Mucosa of descending colon (tissue), 3 donors: ENCODE measurements at regions not wholly inside any gene's neighbourhood (a gene's known extent, or its start where the extent isn't known, plus 50 kb on each side); places are given as distances from the start of the nearest gene placed in this dataset.

Experiments used
- ATAC-seq: fragments of 200-7000 bp; cut with Tn5 transposase; one replicate; pipeline ENCODE4 v1.9.1; 2020; ENCODE audit warnings: mild to moderate bottlenecking, moderate library complexity
- DNase-seq, 3 donors: peaks; one replicate each; pipeline ENCODE4 v3.0.0-alpha.2; 2020
- H3K36me3 ChIP-seq: fragments of 200-600 bp; one replicate; pipeline ENCODE4 v1.8.0; 2021; ENCODE audit warnings: low read depth, mild to moderate bottlenecking
- H3K4me1 ChIP-seq: fragments of 200-600 bp; one replicate; pipeline ENCODE4 v1.8.0; 2021; ENCODE audit warnings: low read depth, mild to moderate bottlenecking
- H3K4me3 ChIP-seq: fragments of 200-600 bp; one replicate; pipeline ENCODE4 v1.8.0; 2021; ENCODE audit warnings: mild to moderate bottlenecking
- H3K9me3 ChIP-seq: fragments of 200-600 bp; one replicate; pipeline ENCODE4 v1.8.0; 2021; ENCODE audit warnings: mild to moderate bottlenecking
- intact Hi-C, 2 donors: fragments of 100-400 bp; cut with DNase I in 1 of 2; cut with micrococcal nuclease in 1 of 2; formaldehyde crosslinking; loops; one replicate each; pipeline versions ENCODE4 v1.11.0 to v1.11.1; 2022; cut with DNase I, micrococcal nuclease
- TF ChIP-seq, protein P1 (sequence below): fragments of 200-600 bp; IDR thresholded peaks from one replicate; pipeline ENCODE4 v1.8.0; 2022; ENCODE audit warnings: antibody characterized with exemption, mild to moderate bottlenecking
- donor health status: DM: no; HTN: no; CAD: no; lungs with moderate emphysema.
- donor health status: DM: no; HTN: no; CAD: no.
- donor health status: DM: no; HTN: yes; CAD: no.

- DNase-seq (no peak), ATAC-seq (peak; percentile 43)
- Histone ChIP-seq H3K4me1 (no peaks in the 10 kb centered on the region), H3K4me3 (no peak overlapping the region), H3K36me3 (no peaks in the 10 kb centered on the region), H3K9me3 (no peaks in the 10 kb centered on the region)
- intact Hi-C loops: no loop called here
- TF ChIP-seq, protein P1, sequence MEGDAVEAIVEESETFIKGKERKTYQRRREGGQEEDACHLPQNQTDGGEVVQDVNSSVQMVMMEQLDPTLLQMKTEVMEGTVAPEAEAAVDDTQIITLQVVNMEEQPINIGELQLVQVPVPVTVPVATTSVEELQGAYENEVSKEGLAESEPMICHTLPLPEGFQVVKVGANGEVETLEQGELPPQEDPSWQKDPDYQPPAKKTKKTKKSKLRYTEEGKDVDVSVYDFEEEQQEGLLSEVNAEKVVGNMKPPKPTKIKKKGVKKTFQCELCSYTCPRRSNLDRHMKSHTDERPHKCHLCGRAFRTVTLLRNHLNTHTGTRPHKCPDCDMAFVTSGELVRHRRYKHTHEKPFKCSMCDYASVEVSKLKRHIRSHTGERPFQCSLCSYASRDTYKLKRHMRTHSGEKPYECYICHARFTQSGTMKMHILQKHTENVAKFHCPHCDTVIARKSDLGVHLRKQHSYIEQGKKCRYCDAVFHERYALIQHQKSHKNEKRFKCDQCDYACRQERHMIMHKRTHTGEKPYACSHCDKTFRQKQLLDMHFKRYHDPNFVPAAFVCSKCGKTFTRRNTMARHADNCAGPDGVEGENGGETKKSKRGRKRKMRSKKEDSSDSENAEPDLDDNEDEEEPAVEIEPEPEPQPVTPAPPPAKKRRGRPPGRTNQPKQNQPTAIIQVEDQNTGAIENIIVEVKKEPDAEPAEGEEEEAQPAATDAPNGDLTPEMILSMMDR: no peak
These were observed 2266.1 kb downstream of the PCDH7 start for GRCh38 chr4:32986236-32986635.

DNA sequence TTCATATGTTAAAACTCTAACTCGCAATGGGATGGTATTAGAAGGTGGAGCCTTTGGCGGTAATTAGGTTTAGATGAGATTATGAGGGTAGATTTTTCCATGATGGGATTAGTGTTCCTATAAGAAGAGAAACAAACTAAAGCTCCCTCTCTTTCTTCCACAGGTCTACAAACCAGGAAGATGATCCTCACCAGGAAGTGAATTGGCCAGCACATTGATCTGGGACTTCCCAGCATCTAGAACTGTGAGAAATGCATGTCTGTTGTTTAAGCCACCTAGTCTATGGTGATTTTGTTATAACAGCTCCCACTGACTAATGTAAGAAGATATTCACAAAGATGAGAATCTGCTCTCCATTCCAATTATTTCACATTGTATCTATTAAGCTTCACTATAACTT is 2266.9 kb downstream of the PCDH7 start:
- intact Hi-C loops: no loop called here

DNA sequence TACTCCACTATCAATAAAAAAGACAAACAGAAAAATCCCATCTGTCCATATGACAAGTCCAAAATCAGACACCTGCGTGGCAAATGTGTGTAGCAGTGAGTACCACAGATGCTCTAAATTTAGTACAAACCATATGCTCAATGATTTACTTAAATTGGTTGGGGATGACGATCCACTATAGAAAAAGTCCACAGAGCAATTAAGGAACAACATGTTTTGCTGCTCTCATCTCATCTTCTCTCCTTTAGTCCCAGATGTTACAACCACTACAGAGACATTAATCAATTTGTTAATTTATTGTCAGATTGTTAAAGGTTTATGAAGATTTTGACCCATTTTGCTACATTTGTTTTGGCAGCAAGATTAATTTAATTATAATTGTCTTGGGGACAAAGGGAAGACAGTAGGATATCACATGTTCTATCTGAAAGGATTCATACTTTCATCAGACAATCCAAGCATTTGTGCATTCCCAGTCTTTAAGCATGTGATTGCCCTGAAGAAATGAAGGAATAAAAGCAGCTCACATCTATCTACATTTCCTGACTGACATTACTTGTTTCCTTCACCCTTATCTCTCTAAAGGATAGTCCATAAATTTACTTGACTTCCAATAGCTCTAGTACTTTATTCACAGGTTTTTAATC is 2268.1 kb downstream of the PCDH7 start:
- no peak overlapping the region for H3K4me3 ChIP-seq
- TF ChIP-seq, protein P1: no peak
- H3K4me1 ChIP-seq: no peaks in the 10 kb centered on the region
- no peaks in the 10 kb centered on the region for H3K9me3 ChIP-seq
- intact Hi-C loops: no loop called here
- DNase-seq: no peak
- no peaks in the 10 kb centered on the region for H3K36me3 ChIP-seq
- ATAC-seq: no peak

More for the DNA sequence above, 2266.9 kb downstream of the PCDH7 start:
- no peak overlapping the region for H3K4me3 ChIP-seq
- peak; percentile 51 for ATAC-seq
- H3K9me3 ChIP-seq: no peaks in the 10 kb centered on the region
- DNase-seq: no peak
- H3K36me3 ChIP-seq: no peaks in the 10 kb centered on the region
- no peaks in the 10 kb centered on the region for H3K4me1 ChIP-seq
- TF ChIP-seq, protein P1: no peak

DNA sequence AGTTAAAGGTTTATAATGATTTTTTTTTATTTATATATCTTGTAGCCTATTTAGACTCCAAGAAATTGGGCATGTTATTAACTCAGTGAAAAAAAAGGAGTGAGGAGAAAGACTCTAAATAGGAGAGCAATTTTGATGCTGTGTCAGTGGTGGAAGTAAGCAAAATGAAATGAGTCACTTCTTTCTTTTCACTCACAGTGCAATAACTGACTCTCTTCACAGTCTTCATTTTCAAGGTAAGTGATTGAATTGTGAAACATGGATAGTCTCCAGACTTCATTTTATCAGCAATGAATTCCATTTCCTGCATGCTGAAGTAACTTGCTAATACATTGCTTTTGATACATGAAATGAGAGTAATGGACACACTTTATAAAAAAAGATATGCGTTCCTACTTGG is 2271.5 kb downstream of the PCDH7 start:
- no peak for DNase-seq
- peaks cover 7% of the 10 kb centered on the region for H3K4me1 ChIP-seq
- no peaks in the 10 kb centered on the region for H3K36me3 ChIP-seq
- H3K4me3 ChIP-seq: no peak overlapping the region
- TF ChIP-seq, protein P1: no peak
- no peak for ATAC-seq
- H3K9me3 ChIP-seq: no peaks in the 10 kb centered on the region
- intact Hi-C loops: no loop called here

DNA sequence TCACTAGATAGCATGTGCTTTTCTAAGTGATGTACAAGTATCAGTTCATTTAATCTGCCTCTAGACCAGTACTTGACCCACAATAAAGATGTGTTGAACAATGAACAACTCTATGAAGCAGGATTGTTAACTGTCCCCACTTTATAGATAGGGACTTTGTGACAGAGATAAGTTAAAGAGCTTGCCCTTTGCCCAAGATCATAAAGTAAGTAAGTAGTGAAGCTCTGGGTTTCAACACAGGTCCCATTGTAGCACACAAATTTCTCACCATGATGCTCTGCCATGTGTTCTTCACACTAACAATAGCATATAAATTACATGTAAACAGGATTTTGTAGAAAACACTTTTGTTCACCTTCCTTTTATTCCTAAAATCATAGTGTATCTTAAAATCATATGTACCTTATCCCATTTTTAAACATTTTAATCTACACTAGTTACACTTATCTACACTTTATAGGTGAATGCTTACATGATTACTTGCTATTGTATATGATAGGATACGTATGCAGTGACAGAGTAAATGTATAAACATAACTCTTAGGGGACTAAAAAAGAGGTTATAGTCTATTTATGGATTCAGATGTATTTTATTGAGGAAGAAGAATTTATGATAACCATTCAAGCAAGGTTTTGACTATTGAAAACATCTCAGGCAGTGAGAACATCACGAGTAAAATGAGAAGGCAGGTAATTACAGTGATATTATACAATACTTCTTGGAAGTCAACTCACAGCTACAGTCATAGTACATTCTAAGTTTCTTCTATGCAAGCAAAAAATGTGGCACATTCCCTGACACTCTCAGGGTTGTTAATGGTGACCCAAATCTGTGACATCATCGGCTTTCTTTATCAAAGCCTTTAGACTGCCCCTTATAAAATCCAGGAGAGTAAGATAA is 2275.1 kb downstream of the PCDH7 start:
- peaks cover 7% of the 10 kb centered on the region for H3K4me1 ChIP-seq
- no peaks in the 10 kb centered on the region for H3K36me3 ChIP-seq
- H3K9me3 ChIP-seq: no peaks in the 10 kb centered on the region
- intact Hi-C loops: no loop called here
- DNase-seq (peak in 1 of 3 donors; percentile 13), ATAC-seq (peak; percentile 98)
- TF ChIP-seq, protein P1: no peak
- H3K4me3 ChIP-seq: no peak overlapping the region
